ENCODE measurements at regions not wholly inside any gene's neighbourhood (a gene's known extent, or its start where the extent isn't known, plus 50 kb on each side); places are given as distances from the start of the nearest gene placed in this dataset.

- TF ChIP-seq CTCF (IDR thresholded peaks at IDR 0.05) (no peak), FOSL2 (IDR thresholded peaks at IDR 0.05; ENCODE audit: borderline replicate concordance, low read depth) (no peak), EZH2phosphoT487 (IDR thresholded peaks at IDR 0.05; ENCODE audit: borderline replicate concordance, low read depth) (no peak), RFX5 (IDR thresholded peaks at IDR 0.05; ENCODE audit: low read length) (no peak), POLR2AphosphoS5 (IDR thresholded peaks at IDR 0.05; ENCODE audit: low read depth, low read length) (no peak), TCF12 (IDR thresholded peaks at IDR 0.05) (no peak), JUND (IDR thresholded peaks at IDR 0.05) (no peak), MAX (IDR thresholded peaks at IDR 0.05; ENCODE audit: low read depth) (no peak), EP300 (IDR thresholded peaks at IDR 0.05; ENCODE audit: borderline replicate concordance in 1 of 2, low read depth in 1 of 2, low read length in 1 of 2) (no peak)
- TF ChIP-seq, protein P1, sequence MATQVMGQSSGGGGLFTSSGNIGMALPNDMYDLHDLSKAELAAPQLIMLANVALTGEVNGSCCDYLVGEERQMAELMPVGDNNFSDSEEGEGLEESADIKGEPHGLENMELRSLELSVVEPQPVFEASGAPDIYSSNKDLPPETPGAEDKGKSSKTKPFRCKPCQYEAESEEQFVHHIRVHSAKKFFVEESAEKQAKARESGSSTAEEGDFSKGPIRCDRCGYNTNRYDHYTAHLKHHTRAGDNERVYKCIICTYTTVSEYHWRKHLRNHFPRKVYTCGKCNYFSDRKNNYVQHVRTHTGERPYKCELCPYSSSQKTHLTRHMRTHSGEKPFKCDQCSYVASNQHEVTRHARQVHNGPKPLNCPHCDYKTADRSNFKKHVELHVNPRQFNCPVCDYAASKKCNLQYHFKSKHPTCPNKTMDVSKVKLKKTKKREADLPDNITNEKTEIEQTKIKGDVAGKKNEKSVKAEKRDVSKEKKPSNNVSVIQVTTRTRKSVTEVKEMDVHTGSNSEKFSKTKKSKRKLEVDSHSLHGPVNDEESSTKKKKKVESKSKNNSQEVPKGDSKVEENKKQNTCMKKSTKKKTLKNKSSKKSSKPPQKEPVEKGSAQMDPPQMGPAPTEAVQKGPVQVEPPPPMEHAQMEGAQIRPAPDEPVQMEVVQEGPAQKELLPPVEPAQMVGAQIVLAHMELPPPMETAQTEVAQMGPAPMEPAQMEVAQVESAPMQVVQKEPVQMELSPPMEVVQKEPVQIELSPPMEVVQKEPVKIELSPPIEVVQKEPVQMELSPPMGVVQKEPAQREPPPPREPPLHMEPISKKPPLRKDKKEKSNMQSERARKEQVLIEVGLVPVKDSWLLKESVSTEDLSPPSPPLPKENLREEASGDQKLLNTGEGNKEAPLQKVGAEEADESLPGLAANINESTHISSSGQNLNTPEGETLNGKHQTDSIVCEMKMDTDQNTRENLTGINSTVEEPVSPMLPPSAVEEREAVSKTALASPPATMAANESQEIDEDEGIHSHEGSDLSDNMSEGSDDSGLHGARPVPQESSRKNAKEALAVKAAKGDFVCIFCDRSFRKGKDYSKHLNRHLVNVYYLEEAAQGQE (IDR thresholded peaks at IDR 0.05; ENCODE audit: low read depth, low read length), result no peak
Measured at GRCh38 chr13:58324161-58324560, 692.6 kb downstream of the PCDH17 start.
